GM13977 (cell line): ENCODE measurements at regions not wholly inside any gene's neighbourhood (a gene's known extent, or its start where the extent isn't known, plus 50 kb on each side); places are given as distances from the start of the nearest gene placed in this dataset.
"Not testable (repeated sequence)": the region's sequence is repeated elsewhere in the genome, so short reads cannot be mapped to it uniquely, and the experiment has no call there.

Experiments
- DNase-seq: peaks from one replicate; pipeline ENCODE4 v3.0.0; 2012; ENCODE audit warnings: low spot score
- in situ Hi-C: fragments of 300-500 bp; cut with MboI; formaldehyde crosslinking; loops from one replicate; pipeline ENCODE4 v1.12.0; 2022; ENCODE audit warnings: low sequenced_read_pairs, low pct_unique_long_range_greater_than_20kb, mixed read lengths, inconsistent platforms; ENCODE audit not compliant: unreplicated experiment
- TF ChIP-seq, protein P1 (sequence below): IDR thresholded peaks from 2 replicates; pipeline ENCODE4 v1.5.1; 2012; ENCODE audit warnings: mild to moderate bottlenecking, control low read depth; ENCODE audit not compliant: insufficient read depth; ENCODE audit errors: extremely low read depth, missing control alignments

- no peak for DNase-seq
- TF ChIP-seq, protein P1, sequence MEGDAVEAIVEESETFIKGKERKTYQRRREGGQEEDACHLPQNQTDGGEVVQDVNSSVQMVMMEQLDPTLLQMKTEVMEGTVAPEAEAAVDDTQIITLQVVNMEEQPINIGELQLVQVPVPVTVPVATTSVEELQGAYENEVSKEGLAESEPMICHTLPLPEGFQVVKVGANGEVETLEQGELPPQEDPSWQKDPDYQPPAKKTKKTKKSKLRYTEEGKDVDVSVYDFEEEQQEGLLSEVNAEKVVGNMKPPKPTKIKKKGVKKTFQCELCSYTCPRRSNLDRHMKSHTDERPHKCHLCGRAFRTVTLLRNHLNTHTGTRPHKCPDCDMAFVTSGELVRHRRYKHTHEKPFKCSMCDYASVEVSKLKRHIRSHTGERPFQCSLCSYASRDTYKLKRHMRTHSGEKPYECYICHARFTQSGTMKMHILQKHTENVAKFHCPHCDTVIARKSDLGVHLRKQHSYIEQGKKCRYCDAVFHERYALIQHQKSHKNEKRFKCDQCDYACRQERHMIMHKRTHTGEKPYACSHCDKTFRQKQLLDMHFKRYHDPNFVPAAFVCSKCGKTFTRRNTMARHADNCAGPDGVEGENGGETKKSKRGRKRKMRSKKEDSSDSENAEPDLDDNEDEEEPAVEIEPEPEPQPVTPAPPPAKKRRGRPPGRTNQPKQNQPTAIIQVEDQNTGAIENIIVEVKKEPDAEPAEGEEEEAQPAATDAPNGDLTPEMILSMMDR = no peak
- in situ Hi-C loops = no loop called here
Measured at GRCh38 chr7:34222316-34222715, 317.0 kb downstream of the BMPER start.

GRCh38 chr7:34222722-34223121, 317.4 kb downstream of the BMPER start:
- in situ Hi-C loops = no loop called here
- DNase-seq = no peak
- TF ChIP-seq, protein P1 = no peak

DNA sequence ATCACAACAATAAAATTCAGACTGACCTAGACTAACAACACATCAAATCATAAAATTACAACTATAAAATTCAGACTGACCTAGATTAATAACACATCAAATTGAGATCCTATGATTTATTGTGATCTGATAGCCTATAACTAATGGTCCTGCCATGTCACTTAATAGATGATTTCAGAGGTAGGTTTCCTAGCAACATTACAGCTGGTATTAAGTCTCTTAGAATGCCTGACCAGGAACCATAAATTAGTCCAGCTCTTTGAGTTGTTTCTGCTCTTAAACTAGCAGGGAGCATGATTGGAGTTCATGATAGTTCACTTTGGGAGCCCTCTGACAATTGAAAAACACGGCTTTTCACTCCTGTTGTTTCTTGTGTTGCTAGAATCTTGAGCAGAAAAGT, 318.9 kb downstream of the BMPER start:
- no peak for DNase-seq
- TF ChIP-seq, protein P1 = no peak
- in situ Hi-C loops = no loop called here

GRCh38 chr7:34225193-34225592, 319.9 kb downstream of the BMPER start:
- TF ChIP-seq, protein P1 = no peak
- in situ Hi-C loops = no loop called here
- DNase-seq = no peak

GRCh38 chr7:34227525-34227924, 322.2 kb downstream of the BMPER start:
- DNase-seq = no peak
- TF ChIP-seq, protein P1 = no peak
- in situ Hi-C loops = no loop called here

DNA sequence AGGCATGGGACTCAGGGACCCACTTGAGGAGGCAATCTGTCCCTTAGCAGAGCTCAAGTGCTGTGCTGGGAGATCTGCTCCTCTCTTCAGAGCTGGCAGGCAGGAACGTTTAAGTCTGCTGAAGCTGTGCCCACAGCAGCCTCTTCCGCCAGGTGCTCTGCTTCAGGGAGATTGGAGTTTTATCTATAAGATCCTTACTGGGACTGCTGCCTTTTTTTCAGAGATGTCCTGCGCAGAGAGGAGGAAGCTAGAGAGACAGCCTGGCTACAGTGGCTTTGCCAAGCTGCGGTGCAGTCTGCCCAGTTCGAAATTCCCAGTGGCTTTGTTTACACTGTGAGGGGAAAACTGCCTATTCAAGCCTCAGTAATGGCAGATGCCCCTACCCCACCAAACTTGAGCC, 329.8 kb downstream of the BMPER start:
- in situ Hi-C loops, DNase-seq: not testable (repeated sequence)

GRCh38 chr7:34236057-34236456, 330.7 kb downstream of the BMPER start:
- no peak for DNase-seq
- TF ChIP-seq, protein P1 = no peak
- in situ Hi-C loops = no loop called here
